PFSK-1 (cell line): ENCODE measurements at regions not wholly inside any gene's neighbourhood (a gene's known extent, or its start where the extent isn't known, plus 50 kb on each side); places are given as distances from the start of the nearest gene placed in this dataset.

Experiments
- POLR2AphosphoS5 ChIP-seq: IDR thresholded peaks from 2 replicates; pipeline ENCODE4 v1.6.1; 2012; ENCODE audit warnings: low read depth, mild to moderate bottlenecking, control low read depth, low read length, moderate library complexity
- REST ChIP-seq, 2 experiments: IDR thresholded peaks; 2 replicates each; pipeline versions ENCODE4 v1.6.1 to v1.8.0; 2011 to 2012; ENCODE audit warnings: low read depth in 2 of 2, low read length in 2 of 2, control low read depth in 1 of 2, inconsistent platforms in 1 of 2, mild to moderate bottlenecking in 1 of 2, moderate library complexity in 1 of 2; ENCODE audit not compliant: insufficient read depth in 1 of 2
- TAF1 ChIP-seq: IDR thresholded peaks from 2 replicates; pipeline ENCODE4 v1.6.1; 2012; ENCODE audit warnings: low read length, control low read depth, borderline replicate concordance; ENCODE audit not compliant: insufficient read depth

GRCh38 chr2:220377482-220378155 is 750.2 kb downstream of the SLC4A3 start:
- TF ChIP-seq REST (IDR thresholded peaks at IDR 0.05; ENCODE audit: insufficient read depth in 1 of 2, low read depth in 2 of 2, low read length in 2 of 2) (no peak), POLR2AphosphoS5 (no peak), TAF1 (no peak)
